Stimulated activated naive CD4-positive, alpha-beta T cell treated with Interleukin-2 at 50 U/mL for 16 hours (primary cell): ENCODE measurements at regions not wholly inside any gene's neighbourhood (a gene's known extent, or its start where the extent isn't known, plus 50 kb on each side); places are given as distances from the start of the nearest gene placed in this dataset.

Experiments used
- DNase-seq: peaks from one replicate; lab custom pipeline; 2025; lab: John Stamatoyannopoulos, UW

- no peak for DNase-seq
Measured at GRCh38 chr20:50392138-50392866, 117.9 kb upstream of the PTPN1 start.

DNA sequence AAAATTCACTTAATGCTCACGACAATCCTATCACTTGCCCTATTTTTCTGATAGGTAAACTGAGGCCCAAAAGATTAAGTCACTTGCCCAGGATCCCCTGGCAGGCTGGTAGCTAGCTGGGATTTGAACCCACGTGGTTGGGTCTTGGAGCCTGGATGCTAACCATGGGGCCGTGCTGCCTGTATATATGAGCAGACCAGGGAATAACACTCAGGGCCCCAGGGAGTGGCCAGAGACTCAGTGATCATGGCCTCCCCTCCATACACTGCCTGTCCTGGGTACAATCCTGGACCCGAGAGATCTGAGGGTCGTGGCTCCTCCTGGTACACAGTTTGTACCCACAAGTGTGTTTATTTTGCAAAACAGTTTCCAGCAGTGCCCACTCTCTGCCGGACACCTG lies 116.9 kb upstream of the PTPN1 start:
- no peak for DNase-seq

DNA sequence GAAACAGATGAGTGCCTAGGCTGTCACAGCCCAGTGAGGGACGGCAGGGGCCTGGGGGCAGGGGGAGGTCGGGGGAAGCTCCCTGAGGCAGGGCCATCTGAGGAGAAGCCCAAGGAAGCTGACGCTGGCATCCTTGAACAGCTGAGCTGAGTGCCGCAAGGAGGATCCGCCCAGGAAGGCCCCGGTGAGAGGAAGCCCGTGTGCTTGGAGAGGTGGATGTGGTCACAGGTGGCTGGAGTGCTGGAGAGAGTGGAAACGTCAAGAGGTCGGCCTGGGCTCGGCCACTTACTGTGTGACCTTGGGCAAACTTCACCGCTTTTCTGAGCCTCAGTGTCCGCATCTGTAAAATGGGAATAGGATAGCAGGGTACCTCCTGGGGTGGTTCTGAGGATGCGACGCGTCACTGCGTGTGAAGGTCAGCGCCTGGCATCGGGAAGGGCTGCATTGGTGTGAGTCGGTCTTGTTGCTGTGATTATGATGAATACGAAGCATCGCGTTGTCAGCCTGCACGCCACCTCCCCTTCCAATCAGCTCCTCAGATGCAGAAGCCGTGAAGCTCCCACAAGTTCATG lies 116.1 kb upstream of the PTPN1 start:
- DNase-seq, result no peak

- no peak for DNase-seq
Measured at GRCh38 chr20:50394569-50394968, 115.6 kb upstream of the PTPN1 start.

DNA sequence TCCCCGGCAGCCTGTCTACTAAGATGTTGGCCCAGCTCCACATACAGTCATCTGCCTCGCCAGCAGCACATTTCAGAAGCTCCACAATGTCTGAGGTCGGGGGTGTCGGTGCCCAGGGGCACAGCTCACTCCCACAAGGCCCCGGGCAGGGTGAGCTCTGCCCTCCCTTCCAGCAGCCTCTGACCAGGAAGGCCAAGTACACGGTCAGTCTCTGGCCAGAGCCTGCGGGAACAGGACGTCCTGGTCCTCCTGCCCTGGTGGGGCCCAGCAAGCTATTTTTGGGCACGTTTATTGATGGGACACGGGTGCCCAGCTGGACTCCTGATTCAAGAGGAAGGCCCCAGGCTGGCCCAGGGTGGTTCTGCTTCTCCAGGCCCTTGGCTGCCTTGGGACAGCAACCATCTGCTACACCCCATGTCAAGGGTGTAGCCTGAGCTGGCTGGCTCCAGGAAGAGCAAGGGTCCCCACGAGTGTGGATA lies 114.9 kb upstream of the PTPN1 start:
- DNase-seq, result no peak

DNA sequence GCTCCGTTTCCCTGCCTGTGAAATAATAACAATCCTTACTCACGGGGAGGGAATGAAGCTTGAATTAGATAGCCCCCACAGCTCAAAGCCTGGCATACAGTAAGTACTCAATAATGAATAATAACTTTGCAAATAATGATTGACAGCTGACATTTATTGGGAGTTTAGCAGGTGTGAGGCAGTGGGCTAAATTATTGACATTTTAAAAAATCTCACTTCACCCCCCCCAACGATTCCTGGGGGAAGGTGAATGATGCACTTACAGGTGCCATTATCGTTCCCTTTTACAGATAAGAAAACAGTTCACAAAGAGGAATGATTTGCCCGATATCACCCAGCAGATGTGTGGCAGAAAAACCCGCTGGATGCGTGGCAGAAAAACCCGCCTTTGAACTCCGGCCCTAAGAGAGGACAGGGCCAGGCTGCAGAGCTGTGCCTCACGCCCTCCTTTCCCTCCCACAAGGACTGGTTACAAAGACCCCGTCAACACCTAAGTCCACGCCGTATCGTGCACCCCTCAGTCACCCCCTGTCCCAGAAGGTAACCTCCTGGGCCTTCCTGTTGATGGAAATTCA lies 114.2 kb upstream of the PTPN1 start:
- no peak for DNase-seq

DNA sequence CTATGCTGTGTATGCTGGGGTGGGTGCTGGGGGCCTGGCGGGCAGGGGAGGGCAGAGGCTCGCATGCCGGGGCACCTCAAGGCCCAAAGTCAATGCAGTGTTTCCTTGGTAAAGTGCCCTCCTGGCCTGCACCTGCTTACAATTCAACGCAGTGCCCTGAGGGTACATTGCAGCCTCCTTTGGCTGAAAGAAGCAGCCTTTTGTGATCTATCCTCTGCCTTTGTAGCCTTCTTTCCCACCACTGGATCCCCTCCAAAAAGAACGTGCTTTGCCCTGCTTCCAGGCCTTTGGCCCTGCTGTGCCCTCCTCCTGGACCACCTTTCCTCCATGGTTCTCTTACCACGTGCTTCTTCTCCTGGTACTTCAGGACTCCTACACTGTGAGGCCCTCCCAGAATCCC lies 113.6 kb upstream of the PTPN1 start:
- no peak for DNase-seq

DNA sequence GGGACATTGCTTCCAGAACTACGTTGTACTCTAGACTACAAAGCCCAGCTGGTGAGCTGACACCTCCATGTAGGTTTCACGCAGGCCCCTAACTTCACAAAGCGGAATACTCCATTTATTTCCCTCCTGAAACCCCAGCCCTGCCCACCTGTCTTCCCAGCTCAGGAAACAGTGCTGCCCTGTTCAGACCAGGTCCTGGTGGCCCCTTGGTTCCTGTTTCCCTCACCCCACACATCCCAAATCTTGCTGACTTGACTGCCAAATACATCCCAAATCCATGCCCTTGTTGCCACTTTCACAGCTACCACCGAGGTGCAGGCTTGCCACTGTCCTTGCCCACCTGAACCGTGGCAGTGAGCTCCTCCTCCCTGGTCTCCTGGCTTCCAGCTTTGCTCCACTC lies 113.1 kb upstream of the PTPN1 start:
- no peak for DNase-seq

DNA sequence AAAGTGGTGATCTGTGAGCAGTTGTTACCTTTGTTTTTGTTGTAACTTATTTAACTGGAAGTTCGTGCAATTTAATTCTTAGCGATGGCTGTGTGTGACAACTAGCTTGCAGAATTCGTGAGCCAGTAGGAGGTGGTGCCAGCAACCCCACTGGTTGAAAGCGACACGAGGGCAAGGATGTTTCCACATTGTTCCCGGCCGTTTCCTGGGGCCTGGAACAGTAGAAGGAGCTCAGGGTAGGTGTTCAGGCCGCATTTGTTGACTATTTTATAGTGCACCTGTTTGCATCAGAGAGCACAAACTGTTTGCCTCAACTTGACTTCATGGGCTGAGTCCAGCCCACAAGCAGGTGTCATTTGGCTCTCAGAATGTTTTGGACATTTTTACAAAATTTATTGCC lies 112.1 kb upstream of the PTPN1 start:
- DNase-seq, result no peak

GRCh38 chr20:50398471-50398820 lies 111.7 kb upstream of the PTPN1 start:
- no peak for DNase-seq

GRCh38 chr20:50398821-50399554 lies 111.2 kb upstream of the PTPN1 start:
- DNase-seq, result no peak

GRCh38 chr20:50399555-50399916 lies 110.6 kb upstream of the PTPN1 start:
- no peak for DNase-seq

GRCh38 chr20:50399917-50400704 lies 110.1 kb upstream of the PTPN1 start:
- no peak for DNase-seq

DNA sequence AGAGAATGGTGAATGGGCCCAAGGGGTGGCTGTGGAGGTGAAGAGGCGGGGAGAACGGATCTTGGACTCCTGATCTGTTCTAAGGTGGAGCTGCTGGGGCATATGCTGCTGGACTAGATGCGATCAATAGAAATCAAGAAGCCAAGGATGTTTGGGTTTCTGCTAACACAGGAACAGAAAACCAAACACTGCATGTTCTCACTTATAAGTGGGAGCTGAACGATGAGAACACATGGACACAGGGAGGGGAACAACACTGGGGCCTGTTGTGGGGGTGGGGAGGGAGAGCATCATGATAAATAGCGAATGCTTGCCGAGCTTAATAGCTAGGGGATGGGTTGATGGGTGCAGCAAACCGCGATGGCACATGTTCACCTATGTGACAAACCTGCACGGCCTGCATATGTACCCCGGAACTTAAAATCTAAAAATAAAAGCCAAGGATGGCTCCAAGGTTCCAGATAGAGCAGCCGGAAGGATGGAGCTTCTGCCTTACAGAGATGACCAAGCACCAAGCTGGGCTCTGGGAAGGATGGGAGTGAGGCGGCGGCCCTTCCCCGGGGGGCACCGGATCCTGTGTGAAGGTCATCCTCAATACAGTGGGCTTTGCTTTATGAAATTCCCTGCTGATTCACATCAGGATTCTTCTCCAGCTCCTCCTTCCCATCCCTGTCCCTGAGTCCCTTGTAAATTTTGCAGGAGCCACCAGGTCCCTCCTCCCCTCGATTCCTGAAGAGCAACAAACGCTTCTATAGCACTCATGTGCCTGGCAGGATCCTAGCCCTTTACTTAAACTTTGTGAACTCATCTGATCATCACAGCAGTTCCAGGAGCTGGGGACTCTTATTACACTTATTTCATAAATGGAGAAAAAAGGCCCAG lies 109.2 kb upstream of the PTPN1 start:
- no peak for DNase-seq

- no peak for DNase-seq
Measured at GRCh38 chr20:50401587-50402418, 108.4 kb upstream of the PTPN1 start.

GRCh38 chr20:50403565-50404418 lies 106.4 kb upstream of the PTPN1 start:
- DNase-seq, result no peak

- no peak for DNase-seq
Measured at GRCh38 chr20:50404419-50405234, 105.6 kb upstream of the PTPN1 start.

- DNase-seq, result no peak
Measured at GRCh38 chr20:50405235-50405914, 104.8 kb upstream of the PTPN1 start.
